ENCODE measurements at regions not wholly inside any gene's neighbourhood (a gene's known extent, or its start where the extent isn't known, plus 50 kb on each side); places are given as distances from the start of the nearest gene placed in this dataset.

- DNase-seq (no peak), ATAC-seq (no peak), FAIRE-seq (no peak)
- no peak for TF ChIP-seq CTCF (IDR thresholded peaks at IDR 0.05)
- Histone ChIP-seq H3K36me3 (no peaks in the 10 kb centered on the region), H3K4me3 (no peak overlapping the region), H3K9me3 (no peaks in the 10 kb centered on the region), H3K27ac (no peak overlapping the region), H3K4me1 (no peaks in the 10 kb centered on the region), H3K27me3 (no peaks in the 10 kb centered on the region)
- 58 to 66% methylated on average over 3 of the region's 3 CpGs for WGBS, 2 donors
- intact Hi-C loops (cut with DNase I): no loop called here
Observed at GRCh38 chr13:51007216-51007615, 97.6 kb downstream of the RNASEH2B start.

GRCh38 chr13:51006067-51006845, 96.7 kb downstream of the RNASEH2B start:
- no peak for DNase-seq
- Histone ChIP-seq H3K36me3 (no peaks in the 10 kb centered on the region), H3K4me3 (no peak overlapping the region), H3K9me3 (no peaks in the 10 kb centered on the region), H3K4me1 (no peaks in the 10 kb centered on the region), H3K27ac (no peak overlapping the region), H3K27me3 (no peaks in the 10 kb centered on the region)
- ATAC-seq: peak in 2 of 4 donors; percentile 17 to 30
- TF ChIP-seq CTCF (IDR thresholded peaks at IDR 0.05): no peak
- intact Hi-C loops (cut with DNase I): no loop called here
- WGBS, 2 donors: 59 to 75% methylated on average over 7 of the region's 7 CpGs
- FAIRE-seq: no peak

All from pancreas (tissue), 10 donors.